ENCODE measurements at regions not wholly inside any gene's neighbourhood (a gene's known extent, or its start where the extent isn't known, plus 50 kb on each side); places are given as distances from the start of the nearest gene placed in this dataset.

- TF ChIP-seq ETS1 (IDR thresholded peaks at IDR 0.05), result no peak
- no peak for TF ChIP-seq EZH2 (IDR thresholded peaks at IDR 0.05; ENCODE audit: low read depth, unreplicated experiment)
- TF ChIP-seq CTCF (conservative IDR thresholded peaks at IDR 0.05; ENCODE audit: low read depth in 2 of 2), result no peak
- no peak for TF ChIP-seq EZH2phosphoT487 (IDR thresholded peaks at IDR 0.05; ENCODE audit: unreplicated experiment)
- no peak for TF ChIP-seq REST (IDR thresholded peaks at IDR 0.05; ENCODE audit: unreplicated experiment)
- no peak for TF ChIP-seq POLR2AphosphoS5 (IDR thresholded peaks at IDR 0.05; ENCODE audit: low read depth)
- TF ChIP-seq JUNB (IDR thresholded peaks at IDR 0.05; ENCODE audit: unreplicated experiment), result no peak
- TF ChIP-seq CREB1 (CRISPR knock-in tag; IDR thresholded peaks at IDR 0.05; ENCODE audit: low read depth), result no peak
- TF ChIP-seq NANOG (IDR thresholded peaks at IDR 0.05; ENCODE audit: borderline replicate concordance), result no peak
- no peak for TF ChIP-seq ZNF114 (CRISPR knock-in tag; IDR thresholded peaks at IDR 0.05)
- no peak for TF ChIP-seq STAT1 (IDR thresholded peaks at IDR 0.05; ENCODE audit: unreplicated experiment)
These were observed 64.0 kb downstream of the GADD45G start for GRCh38 chr9:89668866-89669246.

Measured in GM23338 (cell line).